PC-9 (cell line): ENCODE measurements at regions not wholly inside any gene's neighbourhood (a gene's known extent, or its start where the extent isn't known, plus 50 kb on each side); places are given as distances from the start of the nearest gene placed in this dataset.

Experiments used
- BruUV-seq: library from RNA; stranded (reverse); fragments of 400-500 nt; replicated peaks from 2 replicates; lab custom pipeline; 2021; lab: Mats Ljungman, UMichigan
- CTCF ChIA-PET: fragments of 300-600 bp; sonication (Branson Sonifier 250); formaldehyde crosslinking; loops from one replicate; lab custom pipeline; 2022; ENCODE audit warnings: antibody characterized with exemption; lab: Charles Lee
- POLR2A ChIA-PET: fragments of 300-600 bp; sonication (Branson Sonifier 250); formaldehyde crosslinking; loops from one replicate; lab custom pipeline; 2022; ENCODE audit warnings: antibody characterized with exemption; ENCODE audit not compliant: unreplicated experiment; lab: Charles Lee
- DNase-seq, 2 experiments: peaks; one replicate each; pipeline versions ENCODE4 v3.0.0 to v3.0.0-alpha.2; 2015 to 2022; ENCODE audit warnings: mixed read lengths in 1 of 2
- H2AFZ ChIP-seq: fragments of 200-600 bp; sonication (generic); 2 replicates; pipeline ENCODE4 v1.8.1; 2017; ENCODE audit warnings: antibody characterized with exemption
- H3F3A ChIP-seq: fragments of 200-600 bp; sonication (generic); 2 replicates; pipeline ENCODE4 v1.8.1; 2017; ENCODE audit warnings: antibody characterized with exemption, mild to moderate bottlenecking, low read depth; ENCODE audit not compliant: insufficient read depth
- H3K27ac ChIP-seq: fragments of 200-600 bp; sonication (generic); 2 replicates; pipeline ENCODE4 v1.6.1; 2016; ENCODE audit warnings: mixed run types
- H3K27me3 ChIP-seq: fragments of 200-600 bp; sonication (generic); 2 replicates; pipeline ENCODE4 v1.6.1; 2016; ENCODE audit warnings: low read depth, mixed run types; ENCODE audit not compliant: insufficient read depth
- H3K36me3 ChIP-seq: fragments of 200-600 bp; sonication (generic); 2 replicates; pipeline ENCODE4 v1.6.1; 2016; ENCODE audit warnings: low read depth, mixed run types
- H3K4me1 ChIP-seq: fragments of 200-600 bp; sonication (generic); replicated peaks from 2 replicates; pipeline ENCODE4 v1.6.1; 2016; ENCODE audit warnings: mixed run types; ENCODE audit not compliant: insufficient read depth
- H3K4me2 ChIP-seq: fragments of 200-600 bp; sonication (generic); 2 replicates; pipeline ENCODE4 v1.6.1; 2017; ENCODE audit warnings: mixed run types
- H3K4me3 ChIP-seq: fragments of 200-600 bp; sonication (generic); 2 replicates; pipeline ENCODE4 v1.6.1; 2016; ENCODE audit warnings: mixed run types
- H3K79me2 ChIP-seq: fragments of 200-600 bp; sonication (generic); 2 replicates; pipeline ENCODE4 v1.6.1; 2017; ENCODE audit warnings: low read depth, mixed run types
- H3K9me2 ChIP-seq: fragments of 200-600 bp; sonication (generic); 2 replicates; pipeline ENCODE4 v1.8.1; 2017; ENCODE audit warnings: mild to moderate bottlenecking; ENCODE audit not compliant: insufficient read depth
- H3K9me3 ChIP-seq: fragments of 200-600 bp; sonication (generic); 2 replicates; pipeline ENCODE4 v1.8.1; 2016; ENCODE audit warnings: low read depth; ENCODE audit not compliant: insufficient read depth
- H4K20me1 ChIP-seq: fragments of 200-600 bp; sonication (generic); 2 replicates; pipeline ENCODE4 v1.8.1; 2017; ENCODE audit not compliant: insufficient read depth
- CTCF ChIP-seq: fragments of 200-600 bp; sonication (generic); conservative IDR thresholded peaks from 2 replicates; pipeline ENCODE4 v1.6.1; 2017; ENCODE audit warnings: mixed run types, antibody characterized with exemption, mild to moderate bottlenecking, moderate library complexity
- EZH2 ChIP-seq: fragments of 200-600 bp; sonication (generic); IDR thresholded peaks from 2 replicates; pipeline ENCODE4 v1.8.0; 2017; ENCODE audit warnings: antibody characterized with exemption, low read depth
- intact Hi-C: fragments of 100-400 bp; cut with micrococcal nuclease; formaldehyde crosslinking; loops from one replicate; pipeline ENCODE4 v1.10.0; 2022; ENCODE audit not compliant: unreplicated experiment

GRCh38 chr7:81014266-81014665 lies 95.4 kb upstream of the SEMA3C start:
- Histone ChIP-seq H3K27ac (peak overlapping the region; percentile 81; the same call in 1 of the 2 replicates), H2AFZ (no peak overlapping the region), H3K36me3 (no peaks in the 10 kb centered on the region), H3K9me3 (peaks cover 11% of the 10 kb centered on the region; the same call in 1 of the 2 replicates), H3K4me1 (peaks cover 14% of the 10 kb centered on the region), H3K4me2 (no peak overlapping the region), H3K27me3 (no peaks in the 10 kb centered on the region), H3K4me3 (no peak overlapping the region), H3K79me2 (no peaks in the 10 kb centered on the region), H4K20me1 (no peaks in the 10 kb centered on the region), H3F3A (peaks cover 9% of the 10 kb centered on the region; the same call in 1 of the 2 replicates), H3K9me2 (no peaks in the 10 kb centered on the region)
- BruUV-seq, result no TSS peak
- no peak for DNase-seq
- POLR2A ChIA-PET, result no interaction called here
- CTCF ChIA-PET, result no interaction called here
- no peak for TF ChIP-seq CTCF
- no peak for TF ChIP-seq EZH2
- intact Hi-C loops, result no loop called here

- H3K4me1 ChIP-seq, result peaks cover 14% of the 10 kb centered on the region
- H3K4me2 ChIP-seq, result peak overlapping the region; percentile 40
- H3K9me3 ChIP-seq, result peaks cover 11% of the 10 kb centered on the region; the same call in 1 of the 2 replicates
- peaks cover 9% of the 10 kb centered on the region; the same call in 1 of the 2 replicates for H3F3A ChIP-seq
- ChIA-PET POLR2A (no interaction called here), CTCF (no interaction called here)
- peak overlapping the region; percentile 81 for H3K27ac ChIP-seq
- H4K20me1 ChIP-seq, result no peaks in the 10 kb centered on the region
- no peaks in the 10 kb centered on the region for H3K36me3 ChIP-seq
- no TSS peak for BruUV-seq
- intact Hi-C loops, result no loop called here
- no peak overlapping the region for H3K4me3 ChIP-seq
- no peak for TF ChIP-seq EZH2
- TF ChIP-seq CTCF, result no peak
- no peaks in the 10 kb centered on the region for H3K27me3 ChIP-seq
- no peaks in the 10 kb centered on the region for H3K9me2 ChIP-seq
- H3K79me2 ChIP-seq, result no peaks in the 10 kb centered on the region
- DNase-seq, result peak in 1 of 2 experiments; percentile 83
- H2AFZ ChIP-seq, result peak overlapping the region; percentile 74
These were observed 94.4 kb upstream of the SEMA3C start for GRCh38 chr7:81013083-81013817.

DNA sequence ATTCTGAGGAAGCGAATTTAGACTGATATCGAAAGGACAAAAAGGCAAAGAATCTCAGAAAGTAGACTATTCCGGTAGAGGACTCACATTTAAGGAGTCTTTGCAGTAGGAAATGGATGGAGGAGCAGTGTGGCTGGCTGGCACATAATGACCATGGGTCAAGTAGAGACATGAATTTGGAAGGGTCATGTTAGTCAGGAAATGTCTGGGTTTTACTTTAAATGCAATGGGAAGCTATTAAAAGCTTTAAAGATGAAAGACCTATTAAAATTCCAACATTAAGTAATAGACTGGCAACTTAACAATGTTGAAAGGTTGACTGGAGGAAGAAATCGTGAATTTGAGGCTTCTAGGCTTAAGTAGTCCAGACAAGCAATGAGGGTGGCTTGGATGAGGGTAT lies 90.0 kb upstream of the SEMA3C start:
- intact Hi-C loops, result no loop called here
- Histone ChIP-seq H3K4me1 (peaks cover 14% of the 10 kb centered on the region), H3K27ac (no peak overlapping the region), H3K27me3 (no peaks in the 10 kb centered on the region), H3F3A (peaks cover 7% of the 10 kb centered on the region; the same call in 1 of the 2 replicates), H2AFZ (no peak overlapping the region), H3K9me2 (no peaks in the 10 kb centered on the region), H3K4me2 (no peak overlapping the region), H4K20me1 (no peaks in the 10 kb centered on the region), H3K4me3 (no peak overlapping the region), H3K36me3 (no peaks in the 10 kb centered on the region), H3K9me3 (peaks cover 11% of the 10 kb centered on the region; the same call in 1 of the 2 replicates), H3K79me2 (no peaks in the 10 kb centered on the region)
- ChIA-PET CTCF (no interaction called here), POLR2A (no interaction called here)
- TF ChIP-seq CTCF, result no peak
- no peak for DNase-seq
- no TSS peak for BruUV-seq
